NCI-H1105 treated with DMSO at 0.1 percent for 48 hours (cell line): ENCODE measurements at regions not wholly inside any gene's neighbourhood (a gene's known extent, or its start where the extent isn't known, plus 50 kb on each side); places are given as distances from the start of the nearest gene placed in this dataset.

Source experiments
- DNase-seq: peaks from one replicate; lab custom pipeline; 2025; lab: John Stamatoyannopoulos, UW

GRCh38 chr7:156309016-156309620, 331.5 kb upstream of the RNF32 start:
- DNase-seq, result no peak

- no peak for DNase-seq
These were observed 333.4 kb upstream of the RNF32 start for GRCh38 chr7:156307193-156307592.

GRCh38 chr7:156305351-156305750, 335.2 kb upstream of the RNF32 start:
- no peak for DNase-seq

- no peak for DNase-seq
These were observed 357.8 kb upstream of the RNF32 start for GRCh38 chr7:156282816-156283215.

GRCh38 chr7:156279635-156280034, 360.9 kb upstream of the RNF32 start:
- no peak for DNase-seq

GRCh38 chr7:156275292-156275691, 365.3 kb upstream of the RNF32 start:
- no peak for DNase-seq

GRCh38 chr7:156274557-156274956, 366.0 kb upstream of the RNF32 start:
- no peak for DNase-seq

GRCh38 chr7:156261581-156261980, 379.0 kb upstream of the RNF32 start:
- DNase-seq, result no peak

- DNase-seq, result no peak
These were observed 382.7 kb upstream of the RNF32 start for GRCh38 chr7:156257904-156258303.

- no peak for DNase-seq
These were observed 384.9 kb upstream of the RNF32 start for GRCh38 chr7:156255635-156256034.

- no peak for DNase-seq
These were observed 388.7 kb upstream of the RNF32 start for GRCh38 chr7:156251861-156252260.

- no peak for DNase-seq
These were observed 400.0 kb upstream of the RNF32 start for GRCh38 chr7:156240532-156240931.

GRCh38 chr7:156238366-156239133, 402.0 kb upstream of the RNF32 start:
- DNase-seq, result no peak

GRCh38 chr7:156237614-156238013, 403.0 kb upstream of the RNF32 start:
- no peak for DNase-seq

GRCh38 chr7:156236936-156237599, 403.5 kb upstream of the RNF32 start:
- DNase-seq, result no peak

GRCh38 chr7:156236181-156236889, 404.2 kb upstream of the RNF32 start:
- no peak for DNase-seq

- no peak for DNase-seq
These were observed 405.7 kb upstream of the RNF32 start for GRCh38 chr7:156234666-156235494.

GRCh38 chr7:156234192-156234591, 406.4 kb upstream of the RNF32 start:
- DNase-seq, result no peak

- no peak for DNase-seq
These were observed 407.5 kb upstream of the RNF32 start for GRCh38 chr7:156232931-156233705.

GRCh38 chr7:156230576-156230975, 410.0 kb upstream of the RNF32 start:
- DNase-seq, result no peak

GRCh38 chr7:156224833-156225225, 412.6 kb upstream of the SHH start:
- DNase-seq, result no peak
